Activated CD4-positive, CD25-positive, alpha-beta regulatory T cell treated with anti-CD3 and anti-CD28 coated beads, Interleukin-2, amount 50 U/mL, for 72 hours (primary cell): ENCODE measurements at regions not wholly inside any gene's neighbourhood (a gene's known extent, or its start where the extent isn't known, plus 50 kb on each side); places are given as distances from the start of the nearest gene placed in this dataset.

Source experiments
- DNase-seq: peaks from one replicate; pipeline ENCODE4 v3.0.0; 2021

DNA sequence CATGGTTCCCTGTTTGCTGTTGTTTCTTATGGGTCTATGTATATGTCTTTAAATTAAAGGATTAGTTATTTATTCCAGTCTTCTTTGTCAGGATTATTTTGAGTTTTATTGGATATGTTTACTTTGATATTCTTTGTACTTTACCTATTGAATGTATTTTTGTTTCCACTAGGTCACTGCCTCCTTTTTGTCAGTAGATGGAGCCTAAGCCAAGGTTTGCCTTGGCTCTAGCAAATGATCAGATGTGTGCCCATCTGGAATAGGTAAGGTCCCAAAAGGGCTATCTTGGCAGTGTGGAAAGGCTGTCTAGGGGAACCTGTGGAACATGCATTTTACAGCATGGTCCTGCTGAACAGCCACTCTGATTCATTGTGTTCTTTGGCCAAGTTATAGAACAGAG, 337.3 kb upstream of the GHITM start:
- DNase-seq = no peak

DNA sequence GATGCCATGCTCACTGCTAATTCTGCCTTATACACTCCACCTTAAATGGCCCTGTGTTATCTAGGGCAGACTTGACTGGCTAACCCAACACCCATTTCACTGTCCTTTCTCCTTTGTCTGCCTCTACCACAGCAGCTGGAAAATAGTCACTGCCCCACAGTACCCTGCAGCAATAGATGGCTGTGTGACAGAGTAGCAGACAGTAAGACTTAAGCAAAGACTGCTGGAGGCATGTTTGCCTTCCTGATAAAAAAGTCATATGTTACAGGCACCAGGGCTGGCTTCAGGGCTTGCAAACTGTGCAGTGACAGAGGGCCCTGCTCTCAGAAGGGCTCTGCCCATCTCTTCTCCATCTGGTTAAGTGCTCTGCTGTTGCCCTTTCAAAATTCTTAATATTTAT, 332.6 kb upstream of the GHITM start:
- DNase-seq = no peak

- no peak for DNase-seq
Observed at GRCh38 chr10:83809001-83809400, 330.3 kb upstream of the GHITM start.

- DNase-seq = no peak
Observed at GRCh38 chr10:83816942-83817341, 322.4 kb upstream of the GHITM start.

DNA sequence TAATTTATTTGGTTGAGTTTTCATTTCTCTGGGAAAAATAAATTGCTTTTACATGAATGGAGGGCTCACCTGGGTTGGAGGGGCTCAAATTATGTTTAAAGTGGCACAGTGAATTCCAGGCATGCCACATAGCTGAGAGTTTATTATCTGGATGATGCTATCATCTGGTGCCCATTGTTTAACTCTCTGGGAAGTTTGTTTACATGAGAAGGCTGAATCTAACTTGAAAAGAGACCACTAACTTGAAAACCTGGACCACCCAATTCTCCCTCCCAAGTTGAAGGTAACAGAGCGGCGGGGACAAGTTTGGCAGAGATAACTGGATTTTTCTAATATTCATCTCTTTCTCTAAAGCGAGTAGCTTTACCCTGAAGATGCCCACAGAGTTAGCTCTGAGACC, 321.5 kb upstream of the GHITM start:
- DNase-seq = no peak

GRCh38 chr10:83819609-83820008, 319.7 kb upstream of the GHITM start:
- DNase-seq = no peak

DNA sequence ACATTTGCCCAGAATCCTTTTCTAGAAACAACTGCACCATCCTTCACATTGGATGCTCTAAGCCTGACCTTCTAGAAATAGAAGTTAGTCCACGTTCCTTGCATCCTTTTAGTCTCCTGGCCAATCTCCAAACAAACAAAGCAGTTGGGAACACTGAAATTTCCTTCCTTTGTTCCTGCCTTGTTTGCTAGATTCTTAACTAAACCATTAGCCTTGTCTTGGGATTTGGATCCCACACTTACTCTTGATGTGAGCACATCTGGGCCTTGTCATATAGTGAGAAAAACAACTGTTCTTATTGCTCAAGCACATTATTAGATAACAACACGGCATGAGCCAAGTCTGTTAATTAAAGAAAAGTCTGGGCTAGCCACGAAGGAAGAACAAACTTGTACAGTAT, 319.3 kb upstream of the GHITM start:
- no peak for DNase-seq

GRCh38 chr10:83824099-83824498, 315.2 kb upstream of the GHITM start:
- DNase-seq = no peak

- DNase-seq = no peak
Observed at GRCh38 chr10:83834096-83834495, 305.2 kb upstream of the GHITM start.

DNA sequence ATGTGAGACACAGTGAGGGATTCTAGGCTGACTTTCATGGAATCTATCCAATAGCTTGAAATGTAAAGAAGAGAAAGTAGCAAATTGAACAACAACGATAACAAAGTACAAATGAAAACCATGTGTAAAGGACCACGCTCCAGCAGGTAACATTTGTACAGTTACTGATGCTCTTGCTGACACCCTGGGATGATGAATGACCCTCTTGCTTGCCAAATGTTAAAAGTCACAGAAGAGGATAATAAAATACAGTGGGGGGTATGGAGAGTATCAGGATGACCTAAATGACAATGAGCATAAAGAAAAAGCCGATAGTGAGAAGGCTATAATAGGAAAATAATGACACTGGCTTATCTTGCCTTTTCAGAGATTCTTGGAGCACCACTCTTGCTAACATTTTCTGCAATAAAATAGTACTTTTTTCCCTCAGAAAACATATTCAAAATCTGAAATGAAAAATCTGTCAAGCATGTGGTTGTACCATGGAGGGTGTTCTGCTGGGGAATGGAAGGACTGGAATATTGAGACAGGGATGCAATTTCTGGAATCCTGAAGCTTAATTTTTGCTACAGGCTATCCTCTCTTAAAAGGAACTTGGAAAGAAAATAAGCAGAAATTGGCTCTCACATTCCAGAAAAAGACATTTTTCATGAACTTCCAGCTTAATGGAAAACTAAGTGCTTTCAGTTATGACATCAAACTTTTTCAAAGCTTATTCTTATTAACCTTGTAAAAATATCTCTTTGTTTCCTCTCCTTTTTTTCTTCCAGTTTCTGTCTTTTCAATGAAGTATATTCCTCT, 303.2 kb upstream of the GHITM start:
- DNase-seq = no peak

DNA sequence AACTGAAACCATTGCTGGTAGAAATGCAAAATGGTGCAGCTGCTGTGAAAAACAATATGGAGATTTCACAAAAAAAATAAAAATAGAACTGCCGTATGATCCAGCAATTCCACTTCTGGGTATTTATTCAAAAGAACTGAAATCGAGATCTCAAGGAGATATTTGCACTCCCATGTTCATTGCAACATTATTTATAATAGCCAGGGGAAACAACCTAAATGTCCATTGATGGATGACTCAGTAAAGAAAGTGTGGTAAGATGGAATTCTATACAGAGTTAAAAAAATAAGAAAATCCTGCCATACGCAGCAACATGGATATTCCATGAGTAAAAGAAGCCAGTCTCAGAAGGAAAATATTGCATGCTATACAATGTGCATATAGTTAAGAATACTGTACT, 290.6 kb upstream of the GHITM start:
- DNase-seq = no peak

DNA sequence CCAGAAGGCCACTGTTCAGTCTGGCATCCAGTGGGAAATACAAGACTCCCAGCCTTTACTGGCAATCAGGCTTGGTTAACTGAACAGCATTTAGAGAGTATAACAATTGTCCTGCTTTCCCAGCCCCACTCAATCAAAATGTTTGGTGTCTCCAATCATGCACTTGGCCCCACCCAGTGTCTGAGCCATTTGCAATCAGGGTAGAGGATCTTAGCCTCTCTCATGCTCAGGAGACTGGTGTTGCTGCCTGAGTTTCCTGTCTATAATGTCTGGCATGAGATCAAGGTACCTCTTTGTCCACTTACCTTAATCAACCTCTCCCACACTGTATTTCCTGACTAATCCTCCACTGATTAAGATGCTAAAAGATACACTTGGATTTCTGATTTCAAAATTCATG, 290.2 kb upstream of the GHITM start:
- no peak for DNase-seq

DNA sequence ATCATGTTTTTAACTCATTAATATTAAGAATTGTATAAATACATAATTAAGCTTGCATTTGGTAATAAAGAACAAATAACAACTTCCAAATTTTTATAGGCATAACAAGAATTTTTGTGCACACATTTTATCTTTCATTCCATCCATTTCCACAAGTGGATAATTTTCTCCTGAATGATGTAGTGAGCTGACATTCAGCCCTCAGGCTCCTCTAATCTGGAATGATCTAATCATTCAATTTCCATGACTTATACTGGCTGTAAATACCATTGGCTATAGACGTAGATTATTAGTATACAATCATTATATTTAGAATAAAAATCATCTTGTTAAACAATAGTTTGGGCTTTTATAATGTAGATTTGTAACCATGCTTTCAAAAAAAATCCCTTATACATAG, 287.2 kb upstream of the GHITM start:
- no peak for DNase-seq

DNA sequence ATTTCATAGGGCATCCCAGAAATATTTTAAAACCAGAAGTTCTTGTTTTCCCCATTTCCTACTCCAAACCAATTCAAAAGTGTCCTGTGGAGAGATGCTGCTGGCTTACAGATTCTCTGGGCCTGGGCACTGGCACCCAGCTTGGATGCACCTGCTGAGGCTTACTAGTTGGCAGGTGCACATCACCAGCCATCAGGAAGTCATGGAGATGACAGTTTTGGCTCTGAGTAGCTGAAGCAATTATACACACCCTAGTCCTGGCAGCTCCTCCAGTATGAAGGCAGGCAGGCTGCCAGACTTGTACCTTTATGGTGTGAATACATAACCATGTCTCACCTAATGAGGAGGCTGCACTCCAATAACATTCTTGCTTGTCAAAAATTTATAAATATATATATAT, 276.6 kb upstream of the GHITM start:
- no peak for DNase-seq

- no peak for DNase-seq
Observed at GRCh38 chr10:83863283-83863966, 275.9 kb upstream of the GHITM start.

GRCh38 chr10:83869898-83870297, 269.4 kb upstream of the GHITM start:
- no peak for DNase-seq

- peak; percentile 55 for DNase-seq
Observed at GRCh38 chr10:83871187-83872081, 267.9 kb upstream of the GHITM start.

GRCh38 chr10:83880252-83880791, 259.0 kb upstream of the GHITM start:
- no peak for DNase-seq

DNA sequence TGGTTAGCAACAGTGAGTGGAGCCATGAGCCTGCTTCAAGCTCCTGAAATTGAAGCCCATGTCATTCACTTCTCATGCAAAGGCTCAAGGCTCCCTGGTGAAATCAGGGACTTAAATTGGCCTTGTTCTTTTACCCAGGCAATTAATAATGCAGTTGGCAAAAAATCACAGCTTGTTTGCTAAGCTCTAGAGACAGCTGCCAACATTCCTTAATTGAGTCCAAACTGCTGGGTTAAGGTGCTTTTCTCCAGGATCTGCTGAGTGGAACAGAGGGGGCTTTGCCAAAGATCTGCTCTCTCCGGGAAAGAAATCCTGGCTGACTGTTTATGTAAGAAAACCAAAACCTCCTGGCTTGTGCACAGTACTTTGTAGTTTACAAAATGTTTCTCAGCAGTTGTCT, 257.6 kb upstream of the GHITM start:
- no peak for DNase-seq

GRCh38 chr10:83886871-83887270, 252.4 kb upstream of the GHITM start:
- no peak for DNase-seq

DNA sequence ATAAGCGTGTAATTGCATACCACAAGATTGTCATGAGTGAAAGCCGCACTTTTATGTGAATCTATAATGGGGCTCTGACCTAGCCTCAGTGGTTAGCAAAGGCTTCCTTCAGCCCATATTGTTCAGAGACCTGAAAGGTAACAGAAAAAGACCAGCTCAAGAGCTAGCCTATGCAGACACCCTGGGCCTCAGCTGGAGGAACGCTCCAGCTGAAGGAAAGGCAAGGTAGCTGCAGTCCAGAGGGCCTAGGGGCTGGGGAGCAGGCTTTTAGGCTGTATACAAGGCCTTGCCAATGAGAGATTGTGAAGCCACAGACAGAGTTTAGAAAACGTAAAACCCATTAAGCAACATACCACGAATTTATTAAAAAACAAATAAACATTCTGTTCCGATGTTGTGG, 246.6 kb upstream of the GHITM start:
- DNase-seq = no peak

DNA sequence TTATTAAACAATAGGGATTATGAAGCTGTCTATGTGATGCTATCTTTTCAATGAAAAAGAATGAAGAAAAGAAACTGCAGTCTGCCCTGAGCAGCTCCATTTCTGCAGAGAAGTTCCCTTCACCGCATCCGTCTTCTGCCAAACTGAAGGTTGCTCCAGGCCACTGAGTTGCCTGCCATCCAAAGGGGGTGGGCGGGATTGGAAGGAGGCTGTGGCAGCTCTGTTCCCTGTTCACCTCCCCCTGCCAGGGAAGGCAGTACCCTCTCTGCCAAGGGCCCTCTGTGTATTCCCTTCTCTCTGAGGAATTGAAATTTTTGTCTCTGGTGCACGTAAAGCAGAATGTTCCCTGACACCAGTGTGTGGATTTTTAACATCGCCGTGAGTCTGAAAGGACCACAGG, 243.1 kb upstream of the GHITM start:
- DNase-seq = no peak

DNA sequence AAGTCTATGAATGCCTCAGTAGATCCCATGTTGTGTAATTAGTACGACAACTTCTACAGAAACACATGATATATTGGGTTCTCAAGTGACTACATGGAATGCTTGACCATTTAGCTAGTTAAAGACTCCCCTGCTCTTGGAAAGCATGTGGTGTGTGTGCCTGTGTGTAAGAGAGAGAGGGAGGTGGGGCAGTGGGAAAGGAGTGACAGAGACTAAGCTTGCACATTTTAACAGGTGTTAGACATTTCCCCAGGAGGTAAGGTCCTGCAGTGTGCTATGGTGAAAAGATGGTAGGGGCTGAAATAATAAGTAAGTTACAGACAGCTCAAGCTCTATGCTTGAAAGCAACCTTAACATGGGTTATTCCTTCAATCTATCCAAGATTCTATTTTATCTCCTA, 241.7 kb upstream of the GHITM start:
- no peak for DNase-seq
